ENCODE measurements at regions not wholly inside any gene's neighbourhood (a gene's known extent, or its start where the extent isn't known, plus 50 kb on each side); places are given as distances from the start of the nearest gene placed in this dataset.

DNA sequence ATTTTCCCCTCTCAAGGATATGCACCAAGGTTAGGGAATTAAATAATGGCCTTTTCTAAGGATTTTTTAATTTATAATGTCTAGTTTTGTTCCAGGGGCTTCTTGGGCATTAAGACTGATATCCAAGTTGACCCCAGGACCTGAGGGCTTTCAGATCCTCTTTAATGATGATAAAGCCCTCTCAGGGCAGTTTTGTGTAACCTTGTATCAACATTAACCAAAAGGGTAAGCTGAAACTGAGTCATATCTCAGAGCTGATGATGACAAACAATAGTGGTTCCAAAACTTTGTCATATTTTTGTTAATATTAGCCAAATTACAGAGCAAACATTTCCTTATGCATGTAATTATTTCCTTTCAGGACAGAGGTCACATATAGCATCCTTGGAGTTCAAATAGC lies 309.4 kb upstream of the MAN1A1 start:
- no peak for TF ChIP-seq REST (IDR thresholded peaks at IDR 0.05; ENCODE audit: borderline replicate concordance)
- TF ChIP-seq CTCF (IDR thresholded peaks at IDR 0.05; ENCODE audit: poor library complexity, severe bottlenecking), result no peak
- TF ChIP-seq SMC3 (conservative IDR thresholded peaks at IDR 0.05; ENCODE audit: poor library complexity), result no peak

All from neural cell (in vitro differentiated cells).